ENCODE measurements at regions not wholly inside any gene's neighbourhood (a gene's known extent, or its start where the extent isn't known, plus 50 kb on each side); places are given as distances from the start of the nearest gene placed in this dataset.

DNA sequence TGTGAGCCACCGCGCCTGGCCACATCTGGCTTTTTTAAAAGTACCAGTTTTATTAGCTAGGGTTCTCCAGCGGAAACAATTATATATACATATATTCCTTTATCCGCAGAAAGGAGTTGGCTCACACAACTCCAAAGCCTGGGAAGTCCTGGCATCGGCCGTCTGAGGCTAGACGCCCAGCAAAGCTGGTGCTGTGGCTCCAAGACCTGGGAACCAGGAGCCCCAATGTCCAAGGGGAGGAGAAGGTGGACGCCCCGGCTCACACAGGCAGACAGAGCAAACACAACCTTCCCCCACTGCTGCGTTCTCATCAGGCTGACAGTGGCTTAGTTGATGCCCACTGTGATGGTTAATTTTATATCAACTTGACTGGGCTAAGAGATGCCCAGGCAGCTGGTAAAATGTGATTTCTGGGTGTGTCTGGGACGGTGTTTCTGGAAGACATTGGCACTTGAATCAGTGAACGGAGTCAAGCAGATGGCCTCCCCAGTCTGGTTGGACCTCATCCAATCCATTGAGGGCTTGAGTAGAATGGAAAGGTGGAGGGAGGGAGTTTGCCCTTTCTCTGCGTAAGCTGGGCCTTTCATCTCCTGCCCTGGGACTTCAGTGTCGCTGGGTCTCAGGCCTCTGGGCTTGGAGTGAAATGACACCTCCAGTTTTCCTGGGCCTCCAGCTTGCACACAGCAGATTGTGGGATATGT, 904.4 kb downstream of the BRD1 start:
- DNase-seq (ENCODE audit: low spot score) (no peak), ATAC-seq (ENCODE audit: insufficient number of reproducible peaks, low FRiP score, low read depth) (no peak)
- no peaks in the 10 kb centered on the region for H3K36me3 ChIP-seq
- H3K27ac ChIP-seq, result no peak overlapping the region
- no peaks in the 10 kb centered on the region for H3K27me3 ChIP-seq (replicated peaks; ENCODE audit: insufficient read depth)
- no peaks in the 10 kb centered on the region for H3K4me1 ChIP-seq (ENCODE audit: control insufficient read depth in 1 of 2, low read depth in 2 of 2)
- H3K4me3 ChIP-seq, result no peak overlapping the region
- no peaks in the 10 kb centered on the region for H3K9me3 ChIP-seq
- TF ChIP-seq, protein P1, sequence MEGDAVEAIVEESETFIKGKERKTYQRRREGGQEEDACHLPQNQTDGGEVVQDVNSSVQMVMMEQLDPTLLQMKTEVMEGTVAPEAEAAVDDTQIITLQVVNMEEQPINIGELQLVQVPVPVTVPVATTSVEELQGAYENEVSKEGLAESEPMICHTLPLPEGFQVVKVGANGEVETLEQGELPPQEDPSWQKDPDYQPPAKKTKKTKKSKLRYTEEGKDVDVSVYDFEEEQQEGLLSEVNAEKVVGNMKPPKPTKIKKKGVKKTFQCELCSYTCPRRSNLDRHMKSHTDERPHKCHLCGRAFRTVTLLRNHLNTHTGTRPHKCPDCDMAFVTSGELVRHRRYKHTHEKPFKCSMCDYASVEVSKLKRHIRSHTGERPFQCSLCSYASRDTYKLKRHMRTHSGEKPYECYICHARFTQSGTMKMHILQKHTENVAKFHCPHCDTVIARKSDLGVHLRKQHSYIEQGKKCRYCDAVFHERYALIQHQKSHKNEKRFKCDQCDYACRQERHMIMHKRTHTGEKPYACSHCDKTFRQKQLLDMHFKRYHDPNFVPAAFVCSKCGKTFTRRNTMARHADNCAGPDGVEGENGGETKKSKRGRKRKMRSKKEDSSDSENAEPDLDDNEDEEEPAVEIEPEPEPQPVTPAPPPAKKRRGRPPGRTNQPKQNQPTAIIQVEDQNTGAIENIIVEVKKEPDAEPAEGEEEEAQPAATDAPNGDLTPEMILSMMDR (IDR thresholded peaks at IDR 0.05), result no peak

DNA sequence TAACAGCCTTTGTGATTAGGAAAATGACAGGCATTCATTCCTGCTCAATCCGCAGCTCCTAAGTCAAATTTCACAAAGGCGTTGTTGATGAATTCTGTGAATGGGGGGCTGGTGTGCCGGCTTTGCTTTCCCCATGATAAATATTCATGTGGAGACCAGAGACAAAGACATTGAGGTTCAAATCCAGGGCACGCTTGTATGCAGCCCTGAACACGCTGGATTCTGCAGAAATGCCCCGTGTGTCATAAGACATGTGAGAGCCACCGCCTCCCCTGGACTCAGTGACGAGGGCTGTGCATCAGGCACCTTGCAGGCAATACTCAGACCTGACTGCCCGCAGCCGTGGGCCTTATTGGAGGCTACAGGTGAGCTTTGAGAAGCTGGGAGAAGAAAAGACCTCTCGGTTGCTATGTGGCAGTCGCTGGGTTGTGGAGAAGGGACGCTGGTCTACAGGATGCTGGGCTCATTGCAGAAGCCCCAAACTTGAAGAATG, 906.2 kb downstream of the BRD1 start:
- Histone ChIP-seq H3K9me3 (no peaks in the 10 kb centered on the region), H3K4me1 (ENCODE audit: control insufficient read depth in 1 of 2, low read depth in 2 of 2) (no peaks in the 10 kb centered on the region), H3K27ac (no peak overlapping the region), H3K36me3 (no peaks in the 10 kb centered on the region), H3K27me3 (replicated peaks; ENCODE audit: insufficient read depth) (no peaks in the 10 kb centered on the region), H3K4me3 (no peak overlapping the region)
- ATAC-seq (ENCODE audit: insufficient number of reproducible peaks, low FRiP score, low read depth), result no peak
- TF ChIP-seq, protein P1 (IDR thresholded peaks at IDR 0.05), result no peak
- no peak for DNase-seq (ENCODE audit: low spot score)

DNA sequence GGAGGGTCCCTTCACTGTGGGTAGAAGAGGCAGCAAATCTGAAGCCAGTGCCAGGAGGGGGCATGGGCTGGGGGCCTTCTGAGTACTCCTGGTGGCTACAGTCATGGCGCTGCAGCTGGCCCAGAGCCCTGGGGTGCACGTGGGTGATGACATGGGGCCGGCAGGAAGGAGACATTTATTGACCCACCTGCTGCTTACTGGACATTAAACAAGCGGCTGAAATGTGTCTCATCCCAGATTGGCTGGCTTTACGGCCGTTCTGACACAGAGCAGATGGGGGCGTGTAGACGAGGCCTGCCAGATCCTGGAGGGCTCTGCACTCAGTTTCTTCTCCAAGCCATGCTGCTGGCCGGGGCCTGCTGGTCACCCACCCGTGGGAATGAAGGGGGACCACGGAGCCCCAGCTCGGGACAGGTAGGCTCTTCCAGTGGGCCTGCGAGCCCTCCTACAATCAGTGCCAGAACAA, 906.9 kb downstream of the BRD1 start:
- Histone ChIP-seq H3K9me3 (no peaks in the 10 kb centered on the region), H3K27ac (no peak overlapping the region), H3K36me3 (no peaks in the 10 kb centered on the region), H3K4me3 (no peak overlapping the region), H3K27me3 (replicated peaks; ENCODE audit: insufficient read depth) (no peaks in the 10 kb centered on the region), H3K4me1 (ENCODE audit: control insufficient read depth in 1 of 2, low read depth in 2 of 2) (no peaks in the 10 kb centered on the region)
- no peak for DNase-seq (ENCODE audit: low spot score)
- TF ChIP-seq, protein P1 (IDR thresholded peaks at IDR 0.05), result no peak
- no peak for ATAC-seq (ENCODE audit: insufficient number of reproducible peaks, low FRiP score, low read depth)

DNA sequence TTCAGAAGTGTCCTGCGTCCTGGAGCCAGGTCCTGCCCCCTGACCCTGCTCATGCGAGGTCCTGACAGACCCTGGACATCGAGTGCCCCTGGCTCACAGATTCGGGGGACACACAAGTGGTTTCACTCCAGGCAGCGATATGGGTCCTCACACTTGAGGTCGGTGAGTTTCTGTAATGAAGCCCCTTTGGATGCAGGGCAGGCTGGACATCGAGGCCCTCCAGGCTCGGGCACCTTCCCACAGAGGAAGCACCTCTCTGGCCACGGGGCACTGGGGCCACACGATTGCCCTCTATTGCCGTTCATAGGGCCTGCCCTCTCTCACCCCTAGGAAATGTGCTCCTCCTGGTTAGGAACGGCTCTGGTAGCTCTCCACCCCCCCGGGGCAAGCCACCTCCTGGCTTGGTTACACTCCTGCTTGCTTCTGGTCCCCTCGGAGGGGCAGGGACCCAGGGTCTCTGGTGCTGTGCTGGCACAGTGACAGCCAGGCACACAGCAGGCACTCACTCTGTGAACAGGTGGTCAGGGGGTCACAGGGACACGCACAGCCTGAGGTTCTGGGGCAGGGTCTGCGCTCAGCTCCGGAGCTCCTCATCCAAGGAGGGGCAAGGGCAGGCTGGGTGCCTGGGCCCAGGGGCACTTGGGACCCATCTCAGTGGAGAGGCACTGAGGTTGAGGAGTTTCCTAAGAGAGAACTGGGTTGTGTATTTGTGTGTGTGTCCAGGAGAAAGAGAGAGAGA, 907.7 kb downstream of the BRD1 start:
- Histone ChIP-seq H3K27ac (no peak overlapping the region), H3K4me3 (no peak overlapping the region), H3K27me3 (replicated peaks; ENCODE audit: insufficient read depth) (no peaks in the 10 kb centered on the region), H3K9me3 (no peaks in the 10 kb centered on the region), H3K36me3 (no peaks in the 10 kb centered on the region), H3K4me1 (ENCODE audit: control insufficient read depth in 1 of 2, low read depth in 2 of 2) (no peaks in the 10 kb centered on the region)
- TF ChIP-seq, protein P1 (IDR thresholded peaks at IDR 0.05), result no peak
- ATAC-seq (ENCODE audit: insufficient number of reproducible peaks, low FRiP score, low read depth) (no peak), DNase-seq (ENCODE audit: low spot score) (no peak)

DNA sequence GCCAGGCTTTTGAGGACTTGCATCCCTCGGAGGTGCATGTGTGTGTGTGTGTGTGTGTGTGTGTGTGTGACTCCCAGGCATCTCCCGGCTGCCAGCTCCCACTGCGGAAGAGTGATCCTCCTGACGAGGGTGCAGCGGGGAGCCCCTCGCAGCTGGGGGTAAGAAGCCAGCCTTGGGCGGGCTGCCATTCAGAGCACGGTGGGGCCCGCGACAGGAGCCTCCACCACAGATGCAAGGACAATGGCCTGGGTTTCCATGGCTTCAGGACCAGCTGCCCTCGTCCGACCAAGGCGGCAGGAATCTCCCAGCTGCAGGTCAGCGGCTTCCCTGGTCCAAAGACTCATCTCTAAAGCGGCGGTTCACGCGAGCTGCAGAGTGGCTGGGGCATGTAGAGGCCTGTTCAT, 908.5 kb downstream of the BRD1 start:
- H3K36me3 ChIP-seq, result no peaks in the 10 kb centered on the region
- no peak overlapping the region for H3K4me3 ChIP-seq
- H3K9me3 ChIP-seq, result no peaks in the 10 kb centered on the region
- no peak overlapping the region for H3K27ac ChIP-seq
- ATAC-seq (ENCODE audit: insufficient number of reproducible peaks, low FRiP score, low read depth) (no peak), DNase-seq (ENCODE audit: low spot score) (no peak)
- TF ChIP-seq, protein P1 (IDR thresholded peaks at IDR 0.05), result no peak
- H3K4me1 ChIP-seq (ENCODE audit: control insufficient read depth in 1 of 2, low read depth in 2 of 2), result no peaks in the 10 kb centered on the region
- no peaks in the 10 kb centered on the region for H3K27me3 ChIP-seq (replicated peaks; ENCODE audit: insufficient read depth)
